IPS-11a (cell line): ENCODE measurements at regions not wholly inside any gene's neighbourhood (a gene's known extent, or its start where the extent isn't known, plus 50 kb on each side); places are given as distances from the start of the nearest gene placed in this dataset.

Source experiments
- H3K4me3 ChIP-seq: one replicate; pipeline ENCODE4 v1.5.1; 2013; ENCODE audit warnings: low read depth, low read length, control low read depth

- no peak overlapping the region for H3K4me3 ChIP-seq
These were observed 1005.4 kb downstream of the GRIK2 start for GRCh38 chr6:102398788-102399390.

GRCh38 chr6:102390541-102390940 lies 997.0 kb downstream of the GRIK2 start:
- H3K4me3 ChIP-seq, result no peak overlapping the region

GRCh38 chr6:102389994-102390393 lies 996.5 kb downstream of the GRIK2 start:
- no peak overlapping the region for H3K4me3 ChIP-seq

GRCh38 chr6:102387326-102388033 lies 994.0 kb downstream of the GRIK2 start:
- no peak overlapping the region for H3K4me3 ChIP-seq

GRCh38 chr6:102381203-102381602 lies 987.7 kb downstream of the GRIK2 start:
- H3K4me3 ChIP-seq, result no peak overlapping the region

- no peak overlapping the region for H3K4me3 ChIP-seq
These were observed 962.7 kb downstream of the GRIK2 start for GRCh38 chr6:102356170-102356569.

GRCh38 chr6:102355578-102355977 lies 962.1 kb downstream of the GRIK2 start:
- H3K4me3 ChIP-seq, result no peak overlapping the region

- H3K4me3 ChIP-seq, result no peak overlapping the region
These were observed 959.0 kb downstream of the GRIK2 start for GRCh38 chr6:102352552-102352951.

GRCh38 chr6:102344769-102345168 lies 951.3 kb downstream of the GRIK2 start:
- no peak overlapping the region for H3K4me3 ChIP-seq

- H3K4me3 ChIP-seq, result no peak overlapping the region
These were observed 946.8 kb downstream of the GRIK2 start for GRCh38 chr6:102340311-102340710.

GRCh38 chr6:102333736-102334135 lies 940.2 kb downstream of the GRIK2 start:
- no peak overlapping the region for H3K4me3 ChIP-seq

GRCh38 chr6:102327697-102328225 lies 934.3 kb downstream of the GRIK2 start:
- no peak overlapping the region for H3K4me3 ChIP-seq

GRCh38 chr6:102313699-102314098 lies 920.2 kb downstream of the GRIK2 start:
- H3K4me3 ChIP-seq, result no peak overlapping the region

GRCh38 chr6:102309700-102310099 lies 916.2 kb downstream of the GRIK2 start:
- no peak overlapping the region for H3K4me3 ChIP-seq

- H3K4me3 ChIP-seq, result no peak overlapping the region
These were observed 906.8 kb downstream of the GRIK2 start for GRCh38 chr6:102300350-102300749.

- H3K4me3 ChIP-seq, result no peak overlapping the region
These were observed 904.5 kb downstream of the GRIK2 start for GRCh38 chr6:102298051-102298450.
